ENCODE measurements at regions not wholly inside any gene's neighbourhood (a gene's known extent, or its start where the extent isn't known, plus 50 kb on each side); places are given as distances from the start of the nearest gene placed in this dataset.

DNA sequence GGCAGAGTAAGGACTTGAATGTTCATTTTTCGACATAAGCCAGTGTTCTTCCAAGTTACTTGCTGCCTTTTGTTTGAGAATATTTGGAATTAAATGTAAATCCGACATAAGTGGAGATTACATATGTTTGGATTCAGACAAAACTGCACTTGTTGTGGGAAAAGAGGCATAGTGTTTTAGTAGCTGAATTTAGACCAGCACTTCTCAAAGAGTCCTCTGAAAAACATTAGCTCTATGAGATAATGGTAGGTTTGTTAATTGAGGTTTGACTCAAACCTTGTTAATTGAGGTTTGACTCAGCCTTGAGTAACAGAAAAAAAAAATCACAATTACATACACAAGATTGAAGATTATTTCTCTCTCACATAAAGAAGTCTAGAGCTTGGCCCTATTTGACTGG lies 132.5 kb downstream of the NSUN3 start:
- TF ChIP-seq, protein P1, sequence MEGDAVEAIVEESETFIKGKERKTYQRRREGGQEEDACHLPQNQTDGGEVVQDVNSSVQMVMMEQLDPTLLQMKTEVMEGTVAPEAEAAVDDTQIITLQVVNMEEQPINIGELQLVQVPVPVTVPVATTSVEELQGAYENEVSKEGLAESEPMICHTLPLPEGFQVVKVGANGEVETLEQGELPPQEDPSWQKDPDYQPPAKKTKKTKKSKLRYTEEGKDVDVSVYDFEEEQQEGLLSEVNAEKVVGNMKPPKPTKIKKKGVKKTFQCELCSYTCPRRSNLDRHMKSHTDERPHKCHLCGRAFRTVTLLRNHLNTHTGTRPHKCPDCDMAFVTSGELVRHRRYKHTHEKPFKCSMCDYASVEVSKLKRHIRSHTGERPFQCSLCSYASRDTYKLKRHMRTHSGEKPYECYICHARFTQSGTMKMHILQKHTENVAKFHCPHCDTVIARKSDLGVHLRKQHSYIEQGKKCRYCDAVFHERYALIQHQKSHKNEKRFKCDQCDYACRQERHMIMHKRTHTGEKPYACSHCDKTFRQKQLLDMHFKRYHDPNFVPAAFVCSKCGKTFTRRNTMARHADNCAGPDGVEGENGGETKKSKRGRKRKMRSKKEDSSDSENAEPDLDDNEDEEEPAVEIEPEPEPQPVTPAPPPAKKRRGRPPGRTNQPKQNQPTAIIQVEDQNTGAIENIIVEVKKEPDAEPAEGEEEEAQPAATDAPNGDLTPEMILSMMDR (IDR thresholded peaks at IDR 0.05), result no peak
- TF ChIP-seq EP300 (IDR thresholded peaks at IDR 0.05), result no peak
- no peak for TF ChIP-seq POLR2A (IDR thresholded peaks at IDR 0.05; ENCODE audit: low read depth)
